GM19372 (cell line): ENCODE measurements at regions not wholly inside any gene's neighbourhood (a gene's known extent, or its start where the extent isn't known, plus 50 kb on each side); places are given as distances from the start of the nearest gene placed in this dataset.
"Not testable (repeated sequence)": the region's sequence is repeated elsewhere in the genome, so short reads cannot be mapped to it uniquely, and the experiment has no call there.

Experiments used
- ATAC-seq: cut with Tn5 transposase; IDR thresholded peaks from one replicate; pipeline ENCODE4 v1.9.1; 2021; ENCODE audit warnings: mild to moderate bottlenecking, low read depth, moderate library complexity; ENCODE audit not compliant: unreplicated experiment

DNA sequence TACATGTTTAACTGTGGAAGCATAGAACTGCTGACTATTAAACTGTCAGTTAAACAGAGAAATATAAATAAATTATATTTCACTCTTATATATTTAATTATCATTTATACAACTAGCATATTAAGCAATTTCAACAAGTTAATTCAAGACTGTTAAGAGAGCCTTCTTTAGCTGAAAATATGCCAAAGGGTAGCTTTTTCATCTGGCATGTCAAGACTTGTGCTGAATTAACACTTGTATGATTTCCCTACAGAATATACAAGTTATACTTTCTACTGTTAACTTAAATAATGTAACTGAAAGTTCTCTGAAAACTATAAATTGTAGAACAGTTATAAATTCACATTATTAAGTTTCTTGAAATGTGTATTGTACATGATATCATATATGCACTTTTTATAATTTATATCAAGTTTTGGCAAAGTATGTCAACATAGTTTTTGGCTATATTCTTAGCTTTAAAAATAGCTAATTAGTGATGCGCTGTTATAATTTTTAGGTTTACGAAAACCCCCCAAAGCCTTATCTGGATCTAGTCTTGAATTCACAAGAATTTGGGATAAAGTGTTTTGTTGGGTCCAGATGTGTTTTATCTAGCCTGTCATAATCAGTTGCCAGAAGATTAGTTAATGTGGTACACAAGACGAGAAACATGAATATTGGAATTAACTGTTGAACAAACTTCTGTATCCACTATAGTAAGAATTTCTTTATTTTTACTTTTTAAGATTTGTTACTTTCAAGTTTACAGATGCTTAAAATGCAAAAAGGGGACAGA, 231.1 kb upstream of the FOXP2 start:
- ATAC-seq, result no peak

DNA sequence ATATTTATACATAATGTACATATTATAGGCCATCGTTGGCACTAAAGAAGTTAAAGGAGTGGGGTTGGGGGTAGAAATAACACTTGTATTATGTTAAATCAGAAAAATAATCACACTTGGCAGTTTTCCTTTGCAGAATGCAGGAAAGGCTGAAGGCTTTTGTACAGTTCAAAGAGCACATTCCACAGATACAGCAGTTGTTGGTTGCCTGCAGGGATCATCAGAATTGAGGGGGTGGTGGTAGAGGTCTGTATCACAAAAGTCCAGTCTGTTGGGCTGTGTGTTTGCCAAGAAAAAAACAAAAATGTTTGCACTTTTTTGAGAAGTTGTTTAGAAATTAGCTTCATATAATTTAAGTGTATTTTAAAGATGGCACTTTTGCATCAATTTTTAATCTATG, 231.8 kb upstream of the FOXP2 start:
- no peak for ATAC-seq

DNA sequence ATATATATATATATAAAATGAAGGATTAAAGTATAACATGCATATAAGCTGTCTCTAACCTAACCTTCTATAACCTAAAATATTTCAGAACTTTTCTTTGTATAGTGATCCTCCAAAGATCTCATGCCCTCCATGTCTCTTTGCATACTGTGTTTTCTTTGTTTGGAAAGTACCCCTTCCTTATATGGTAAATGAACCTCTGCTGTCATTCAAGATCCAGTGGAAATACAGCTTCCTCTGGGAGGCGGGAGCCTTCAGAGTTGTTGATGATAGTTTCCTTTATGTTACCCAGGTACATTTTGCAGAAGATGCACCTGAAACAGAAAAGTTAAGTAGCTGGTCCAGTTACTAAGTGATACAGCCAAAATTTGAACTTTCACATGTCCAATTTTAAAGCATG, 233.3 kb upstream of the FOXP2 start:
- ATAC-seq, result no peak

DNA sequence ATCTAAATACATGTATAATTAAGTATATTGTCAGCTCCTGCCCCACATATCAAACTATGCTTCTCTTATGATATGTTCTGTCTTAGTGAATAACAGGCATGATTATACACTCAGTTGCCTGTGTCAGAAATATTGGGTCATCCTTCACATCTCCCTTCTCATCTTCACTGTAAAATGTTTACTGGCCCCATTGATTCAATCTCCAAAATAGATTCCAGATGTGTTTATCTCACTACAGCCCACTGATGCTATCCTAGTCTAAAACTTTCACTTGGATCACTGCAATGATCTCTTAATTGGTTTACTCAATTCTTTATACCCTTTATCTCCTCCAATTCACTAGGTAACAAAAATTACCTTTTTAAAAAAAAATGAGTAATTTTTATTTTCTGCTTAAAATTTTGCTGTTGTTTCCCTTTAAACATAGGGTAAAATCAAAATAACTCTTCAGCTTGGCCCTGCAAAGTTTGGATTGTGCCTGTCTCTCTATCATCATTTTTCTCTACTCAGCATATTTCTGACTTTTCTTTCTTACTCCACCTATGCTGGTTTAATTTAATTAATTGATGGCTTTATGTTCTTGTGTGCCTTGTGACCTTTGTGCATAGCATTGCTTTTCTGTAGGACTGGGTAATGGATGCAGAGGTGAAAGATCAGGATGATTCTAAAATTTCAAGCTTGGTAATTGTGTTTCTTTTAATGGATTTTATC, 233.9 kb upstream of the FOXP2 start:
- no peak for ATAC-seq

- no peak for ATAC-seq
Observed at GRCh38 chr7:114175125-114175524, 239.5 kb upstream of the FOXP2 start.

DNA sequence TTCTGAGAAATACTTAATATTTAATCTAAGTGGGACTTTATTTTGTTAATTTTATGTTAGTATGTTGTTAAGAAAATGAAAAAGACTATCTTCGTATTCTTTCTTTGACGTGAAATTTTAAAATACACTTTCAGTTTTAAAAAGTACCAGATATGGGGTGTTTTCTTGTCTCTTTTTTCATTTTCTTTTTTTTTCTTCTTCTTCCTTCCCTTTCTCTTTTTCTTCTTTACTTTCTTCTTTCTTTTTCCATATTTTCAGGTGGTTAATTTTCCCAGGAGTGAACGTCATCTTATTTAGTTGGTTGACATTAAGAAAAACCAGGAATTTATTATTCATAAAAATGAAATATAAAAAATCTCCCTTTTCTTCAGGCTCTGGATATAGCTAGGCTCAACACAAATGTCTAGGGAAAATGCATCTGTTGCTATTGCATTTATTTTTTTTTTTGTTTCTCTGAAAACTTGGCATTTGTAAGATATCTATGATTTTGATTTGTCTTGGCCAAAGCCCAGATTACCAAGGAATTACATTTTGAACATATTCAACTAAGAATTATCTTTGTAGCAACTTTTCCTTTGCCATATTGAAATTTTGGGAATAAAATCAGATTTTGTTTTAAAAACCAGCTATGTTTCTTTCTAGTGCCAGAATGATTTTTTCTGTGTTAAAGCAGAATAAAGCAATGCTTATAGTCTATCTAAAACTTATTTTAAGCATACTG, 241.3 kb upstream of the FOXP2 start:
- no peak for ATAC-seq

- ATAC-seq, result not testable (repeated sequence)
Observed at GRCh38 chr7:114169389-114169788, 245.2 kb upstream of the FOXP2 start.

DNA sequence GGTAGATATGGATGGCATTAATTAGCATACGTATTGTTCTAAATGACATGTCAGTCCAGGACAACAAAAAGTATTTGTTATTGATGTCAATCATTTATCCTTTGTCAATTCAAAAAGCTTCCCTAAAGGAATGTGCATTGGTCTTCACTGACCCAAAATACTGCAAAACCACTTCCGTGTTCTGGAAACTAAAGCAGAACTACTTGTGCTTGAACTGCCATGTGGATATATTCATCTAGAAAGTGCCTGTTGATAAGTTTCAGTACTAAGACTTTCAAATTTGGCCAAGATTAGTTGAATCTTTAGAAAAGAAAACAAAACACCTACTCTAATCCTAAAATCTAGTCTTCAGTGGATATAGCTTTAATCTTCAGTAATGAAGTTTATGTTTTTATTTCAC, 242.1 kb upstream of the PPP1R3A start:
- ATAC-seq, result no peak

- no peak for ATAC-seq
Observed at GRCh38 chr7:114158854-114159253, 240.0 kb upstream of the PPP1R3A start.

- no peak for ATAC-seq
Observed at GRCh38 chr7:114158275-114158674, 239.5 kb upstream of the PPP1R3A start.

DNA sequence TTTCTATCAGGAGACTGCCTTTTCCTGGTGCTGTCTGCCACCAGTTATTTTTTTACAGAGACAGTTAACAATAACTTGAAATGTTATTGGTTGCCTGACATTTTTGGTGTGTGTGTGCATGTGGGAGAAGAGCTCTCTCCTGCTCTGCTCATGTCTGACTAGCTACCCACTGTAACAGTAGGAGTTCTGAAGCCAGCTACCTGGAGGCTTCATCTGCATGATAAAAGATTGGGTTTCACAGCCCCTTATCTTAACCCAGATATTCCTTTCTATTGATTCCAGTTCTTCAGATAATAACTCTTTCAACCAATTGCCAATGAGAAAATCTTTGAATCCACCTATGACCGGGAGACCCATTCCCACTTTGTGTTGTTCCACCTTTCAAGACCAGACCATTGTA, 237.4 kb upstream of the PPP1R3A start:
- no peak for ATAC-seq

DNA sequence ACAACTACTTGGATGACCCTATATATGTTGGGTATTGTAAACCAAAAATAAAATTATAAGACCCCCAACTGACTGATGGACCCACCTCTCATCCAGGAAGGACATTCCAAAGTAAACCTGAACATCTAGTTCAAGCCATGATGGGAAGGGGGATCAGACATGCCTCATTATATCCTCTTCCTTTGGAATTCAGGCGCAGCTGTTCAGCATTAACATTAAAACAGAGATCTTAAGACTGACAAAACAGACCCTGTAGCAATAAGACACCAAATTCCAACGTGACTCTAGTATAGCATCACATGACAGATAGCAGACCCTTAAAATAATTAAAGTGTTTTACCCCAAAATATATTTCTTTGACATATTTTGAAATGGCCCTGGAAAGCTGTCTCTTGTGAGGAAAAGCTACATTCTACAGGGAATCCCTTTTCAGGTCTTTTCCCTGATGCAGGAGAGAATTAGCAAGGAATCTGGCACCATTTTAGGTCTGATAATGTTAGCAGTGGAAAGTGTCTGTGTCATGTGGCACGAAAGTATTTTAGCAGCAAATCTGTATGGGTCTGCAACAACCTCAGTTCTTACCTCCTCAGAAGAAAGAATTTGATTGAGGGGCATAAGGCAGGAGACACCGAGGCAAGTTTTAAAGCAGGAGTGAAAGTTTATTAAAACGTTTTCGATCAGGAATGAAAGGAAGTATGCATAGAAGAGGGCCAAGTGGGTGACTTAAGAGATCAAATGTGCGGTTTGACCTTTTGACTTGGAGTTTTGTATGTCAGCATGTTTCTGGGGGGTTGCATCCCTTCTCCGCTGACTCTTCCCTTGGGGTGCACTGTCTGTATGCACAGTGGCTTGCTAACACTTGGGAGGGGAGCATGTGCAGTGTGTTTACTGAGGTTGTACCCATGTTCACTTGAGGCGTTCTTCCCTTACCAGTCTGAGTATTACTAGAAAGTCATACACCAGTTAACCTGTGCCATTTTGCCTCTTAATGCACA, 236.6 kb upstream of the PPP1R3A start:
- ATAC-seq, result no peak

DNA sequence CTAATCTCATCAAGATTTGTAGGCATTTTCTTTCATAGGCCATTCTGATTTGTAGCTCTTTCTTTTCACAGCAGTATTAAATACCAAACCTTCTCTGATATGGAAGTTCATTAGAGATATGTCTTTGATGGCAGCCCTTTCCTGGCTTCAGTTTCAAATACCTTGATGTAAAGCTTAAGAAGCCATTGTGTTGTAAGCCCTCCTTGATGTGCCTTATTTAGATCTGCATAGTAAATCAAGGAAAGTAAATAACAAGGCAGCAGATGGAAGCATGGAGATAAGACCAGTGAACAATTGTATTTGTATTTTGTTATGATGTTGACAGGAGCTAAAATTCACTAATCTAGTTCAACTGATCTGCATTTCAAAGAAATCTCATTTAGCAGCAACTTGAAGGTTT, 234.9 kb upstream of the PPP1R3A start:
- ATAC-seq, result no peak

- no peak for ATAC-seq
Observed at GRCh38 chr7:114152314-114152938, 233.6 kb upstream of the PPP1R3A start.

GRCh38 chr7:114151777-114152176, 233.0 kb upstream of the PPP1R3A start:
- no peak for ATAC-seq

GRCh38 chr7:114150689-114151088, 231.9 kb upstream of the PPP1R3A start:
- ATAC-seq, result no peak

DNA sequence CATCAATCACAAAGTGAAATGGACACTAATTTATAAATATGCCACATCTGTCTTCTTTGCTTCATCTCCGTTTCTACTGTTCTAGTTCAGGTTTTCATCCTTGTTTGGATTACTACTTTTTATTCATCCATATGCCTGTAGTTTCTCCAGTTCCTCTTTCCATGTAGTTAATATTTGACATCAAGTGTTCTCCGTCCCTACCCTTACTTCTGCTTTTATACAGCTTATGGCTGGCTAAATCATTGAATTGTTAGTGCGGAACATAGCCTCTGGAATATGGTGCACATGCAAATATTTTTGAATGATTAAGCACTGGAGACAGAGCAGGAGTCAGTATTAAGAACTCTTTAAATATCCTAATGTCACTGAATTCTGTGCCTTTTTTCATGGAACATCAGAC, 230.0 kb upstream of the PPP1R3A start:
- ATAC-seq, result no peak

DNA sequence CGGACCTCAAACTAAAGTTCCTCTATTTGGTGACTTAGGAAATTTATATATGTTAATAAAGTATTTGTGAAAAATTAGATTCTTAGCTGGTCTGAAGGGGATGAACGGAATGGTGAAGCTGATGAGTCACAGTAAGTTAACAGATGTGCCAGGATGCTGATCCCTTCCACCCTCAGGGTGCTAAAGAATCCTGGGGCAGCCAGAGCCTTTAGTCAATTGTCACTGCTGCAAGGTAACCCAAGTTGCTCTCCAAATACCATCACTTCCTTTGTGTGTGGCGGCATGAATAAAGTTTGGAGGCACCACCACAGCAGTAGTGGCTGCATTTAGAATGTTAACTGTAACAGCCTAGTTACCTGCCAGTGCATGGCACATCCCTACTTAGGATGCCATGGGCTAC, 222.6 kb upstream of the PPP1R3A start:
- ATAC-seq, result no peak

- no peak for ATAC-seq
Observed at GRCh38 chr7:114140561-114140960, 221.8 kb upstream of the PPP1R3A start.

DNA sequence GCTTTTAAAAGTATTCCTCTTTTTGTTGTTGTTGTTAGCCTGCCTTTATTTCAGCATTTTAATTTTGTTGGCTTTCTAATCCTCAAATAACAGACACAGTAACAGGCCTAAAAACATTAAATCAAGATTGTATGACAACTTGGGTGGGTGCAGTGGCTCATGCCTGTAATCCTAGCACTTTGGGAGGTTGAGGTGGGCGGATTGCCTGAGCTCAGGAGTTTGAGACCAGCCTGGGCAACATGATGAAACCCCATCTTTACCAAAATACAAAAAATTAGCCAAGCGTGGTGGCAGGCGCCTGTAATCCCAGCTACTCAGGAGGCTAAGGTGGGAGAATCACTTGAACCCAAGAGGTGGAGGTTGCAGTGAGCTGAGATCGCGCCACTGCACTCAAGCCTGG, 220.9 kb upstream of the PPP1R3A start:
- ATAC-seq, result not testable (repeated sequence)
